ENCODE measurements at regions not wholly inside any gene's neighbourhood (a gene's known extent, or its start where the extent isn't known, plus 50 kb on each side); places are given as distances from the start of the nearest gene placed in this dataset.

DNA sequence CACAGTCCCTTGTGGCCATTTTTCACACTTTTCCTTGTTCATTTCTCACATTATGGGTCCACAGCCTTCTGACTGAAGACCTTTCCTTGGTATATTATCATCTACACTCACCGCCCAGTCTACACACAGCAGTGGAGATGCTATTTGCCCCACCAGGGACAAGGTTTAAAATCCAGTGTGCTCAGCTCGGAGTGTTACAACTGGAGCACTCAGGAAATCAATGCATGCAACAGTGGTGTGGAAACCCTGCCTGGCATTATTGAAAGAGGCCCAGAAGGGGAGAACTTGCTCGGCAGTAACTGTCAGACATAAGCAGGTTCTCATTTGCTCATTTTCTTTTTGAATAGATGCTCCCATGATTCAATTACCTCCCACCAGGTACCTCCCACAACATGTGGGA lies 340.9 kb downstream of the DHRSX start:
- Histone ChIP-seq H2BK20ac (ENCODE audit: low read length) (no peak overlapping the region), H3K79me1 (ENCODE audit: low read depth, low read length) (no peaks in the 10 kb centered on the region; the same call in 1 of the 2 replicates), H4K20me1 (replicated peaks in 1 of 2; ENCODE audit: control insufficient read depth in 1 of 2, insufficient read depth in 2 of 2, low read length in 2 of 2) (no peaks in the 10 kb centered on the region), H3K9ac (replicated peaks in 1 of 4; ENCODE audit: extremely low read depth in 1 of 4, low read depth in 3 of 4, low read length in 3 of 4) (no peak overlapping the region), H2AK5ac (ENCODE audit: low read depth, low read length) (no peak overlapping the region), H3K18ac (ENCODE audit: extremely low read depth, low read length) (no peak overlapping the region), H4K91ac (replicated peaks; ENCODE audit: insufficient read length, low read length) (no peak overlapping the region), H2BK12ac (ENCODE audit: low read depth, low read length) (no peak overlapping the region), H4K8ac (ENCODE audit: extremely low read depth, insufficient read depth, low read length) (no peak overlapping the region), H2BK120ac (replicated peaks; ENCODE audit: low read depth, low read length) (no peak overlapping the region), H3K36me3 (ENCODE audit: control insufficient read depth in 2 of 4, insufficient read depth in 4 of 4, low read length in 3 of 4) (no peaks in the 10 kb centered on the region), H3K4me2 (ENCODE audit: insufficient read depth in 1 of 2, low read depth in 2 of 2, low read length in 2 of 2) (no peak overlapping the region), H3K4me1 (replicated peaks in 1 of 4; ENCODE audit: control insufficient read depth in 3 of 4, insufficient read depth in 4 of 4, low read length in 3 of 4) (no peaks in the 10 kb centered on the region), H3K79me2 (ENCODE audit: control insufficient read depth in 1 of 2, insufficient read depth in 2 of 2, low read length in 2 of 2) (no peaks in the 10 kb centered on the region), H3K27ac (ENCODE audit: low read depth, low read length) (no peak overlapping the region), H3K23me2 (ENCODE audit: low read depth, low read length) (no peaks in the 10 kb centered on the region), H3K56ac (replicated peaks; ENCODE audit: insufficient read length, low read depth, low read length) (no peak overlapping the region), H3K4ac (replicated peaks; ENCODE audit: insufficient read length, low read depth, low read length) (no peak overlapping the region), H2BK15ac (ENCODE audit: low read length) (no peak overlapping the region), H3K27me3 (replicated peaks in 1 of 4; ENCODE audit: control insufficient read depth in 3 of 4, extremely low read depth in 1 of 4, insufficient read depth in 3 of 4, low read length in 3 of 4) (no peaks in the 10 kb centered on the region), H3K4me3 (ENCODE audit: extremely low read depth in 1 of 4, insufficient read depth in 2 of 4, low read depth in 3 of 4, low read length in 4 of 4) (no peak overlapping the region), H3K14ac (ENCODE audit: insufficient read length) (no peak overlapping the region), H4K5ac (ENCODE audit: insufficient read length, low read depth, low read length) (no peak overlapping the region), H3K9me3 (ENCODE audit: insufficient read depth in 2 of 2, low read depth in 1 of 2, low read length in 1 of 2) (peaks cover 0 to 5% of the 10 kb centered on the region in 2 experiments; a peak in 1 of 4 replicates), H2BK5ac (ENCODE audit: low read depth, low read length) (no peak overlapping the region), H2AFZ (ENCODE audit: low read length) (no peak overlapping the region), H3K23ac (ENCODE audit: insufficient read length) (no peak overlapping the region)
- TF ChIP-seq BCL11A (IDR thresholded peaks at IDR 0.05; ENCODE audit: low read depth in 2 of 2, low read length in 2 of 2), result no peak
- 84% methylated on average over 3 of the region's 3 CpGs; no CpG with 5 or more reads in 1 of the 2 experiments for WGBS, 2 experiments (ENCODE audit: extremely low coverage in 1 of 2, insufficient coverage in 1 of 2, insufficient read length in 1 of 2, insufficient replicate concordance in 2 of 2, low coverage in 1 of 2, low lambda C conversion rate in 2 of 2, missing lambda C conversion rate in 1 of 2)
- POLR2A ChIA-PET (ENCODE audit: partially characterized antibody), result no interaction called here
- DNase-seq (ENCODE audit: low read depth in 1 of 2, low spot score in 2 of 2) (no peak), FAIRE-seq (no peak)
- CTCF ChIA-PET (ENCODE audit: partially characterized antibody), result no interaction called here
